ENCODE measurements at regions not wholly inside any gene's neighbourhood (a gene's known extent, or its start where the extent isn't known, plus 50 kb on each side); places are given as distances from the start of the nearest gene placed in this dataset.

DNA sequence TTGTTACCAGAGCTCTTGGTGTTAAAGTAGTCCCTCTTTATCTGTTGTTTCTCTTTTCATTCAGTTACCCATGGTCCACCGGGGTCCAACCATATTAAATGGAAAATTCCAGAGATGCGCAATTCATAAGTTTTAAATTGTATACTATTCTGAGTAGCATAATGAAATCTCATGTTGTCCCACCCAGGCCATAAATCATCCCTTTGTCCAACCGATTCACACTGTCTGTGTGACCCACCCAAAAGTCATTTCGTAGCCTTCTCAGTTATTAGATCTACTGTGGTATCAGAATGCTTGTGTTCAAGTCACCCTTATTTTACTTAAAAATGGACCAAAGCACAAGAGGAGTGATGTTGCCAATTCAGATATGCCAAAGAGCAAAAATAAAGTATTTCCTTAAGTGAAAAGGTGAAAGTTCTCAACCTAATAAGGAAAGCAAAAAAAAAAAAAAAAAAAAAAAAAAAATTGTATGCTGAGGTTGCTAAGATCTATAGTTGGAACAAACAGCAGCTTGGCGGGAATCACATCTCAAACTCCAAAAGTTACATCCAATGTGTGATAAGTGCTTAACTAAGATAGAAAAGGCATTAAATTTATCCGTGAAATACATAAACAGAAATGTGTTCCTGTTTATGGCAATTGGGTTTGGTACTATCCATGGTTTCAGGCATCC is 106.8 kb upstream of the GPBP1 start:
- no peak overlapping the region for H3K9ac ChIP-seq (ENCODE audit: low read length)
- no peaks in the 10 kb centered on the region for H4K20me1 ChIP-seq (ENCODE audit: insufficient read depth, low read length)
- H3K4me2 ChIP-seq (ENCODE audit: low read length), result no peak overlapping the region
- H3K27me3 ChIP-seq (ENCODE audit: insufficient read depth, low read length), result no peaks in the 10 kb centered on the region
- no peaks in the 10 kb centered on the region for H3K9me2 ChIP-seq (ENCODE audit: low read depth, low read length)
- H3K27ac ChIP-seq (ENCODE audit: low read depth, low read length, poor library complexity, severe bottlenecking), result no peak overlapping the region
- H3K36me3 ChIP-seq (ENCODE audit: insufficient read depth, low read length), result no peaks in the 10 kb centered on the region
- H3K4me1 ChIP-seq (ENCODE audit: insufficient read depth, low read length, severe bottlenecking), result no peaks in the 10 kb centered on the region
- H3F3A ChIP-seq (ENCODE audit: insufficient read depth, low read length), result no peaks in the 10 kb centered on the region
- no peaks in the 10 kb centered on the region for H3K9me3 ChIP-seq (ENCODE audit: low read length)
- H3K4me3 ChIP-seq (ENCODE audit: low read depth, low read length, poor library complexity, severe bottlenecking), result no peak overlapping the region
- no peak for TF ChIP-seq EZH2 (IDR thresholded peaks at IDR 0.05; ENCODE audit: borderline replicate concordance, low read length)
- TF ChIP-seq, protein P1, sequence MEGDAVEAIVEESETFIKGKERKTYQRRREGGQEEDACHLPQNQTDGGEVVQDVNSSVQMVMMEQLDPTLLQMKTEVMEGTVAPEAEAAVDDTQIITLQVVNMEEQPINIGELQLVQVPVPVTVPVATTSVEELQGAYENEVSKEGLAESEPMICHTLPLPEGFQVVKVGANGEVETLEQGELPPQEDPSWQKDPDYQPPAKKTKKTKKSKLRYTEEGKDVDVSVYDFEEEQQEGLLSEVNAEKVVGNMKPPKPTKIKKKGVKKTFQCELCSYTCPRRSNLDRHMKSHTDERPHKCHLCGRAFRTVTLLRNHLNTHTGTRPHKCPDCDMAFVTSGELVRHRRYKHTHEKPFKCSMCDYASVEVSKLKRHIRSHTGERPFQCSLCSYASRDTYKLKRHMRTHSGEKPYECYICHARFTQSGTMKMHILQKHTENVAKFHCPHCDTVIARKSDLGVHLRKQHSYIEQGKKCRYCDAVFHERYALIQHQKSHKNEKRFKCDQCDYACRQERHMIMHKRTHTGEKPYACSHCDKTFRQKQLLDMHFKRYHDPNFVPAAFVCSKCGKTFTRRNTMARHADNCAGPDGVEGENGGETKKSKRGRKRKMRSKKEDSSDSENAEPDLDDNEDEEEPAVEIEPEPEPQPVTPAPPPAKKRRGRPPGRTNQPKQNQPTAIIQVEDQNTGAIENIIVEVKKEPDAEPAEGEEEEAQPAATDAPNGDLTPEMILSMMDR (IDR thresholded peaks at IDR 0.05; ENCODE audit: low read length), result no peak
- no peaks in the 10 kb centered on the region for H3K79me2 ChIP-seq (ENCODE audit: insufficient read depth, low read length)
- no peak overlapping the region for H2AFZ ChIP-seq (ENCODE audit: low read length)

DNA sequence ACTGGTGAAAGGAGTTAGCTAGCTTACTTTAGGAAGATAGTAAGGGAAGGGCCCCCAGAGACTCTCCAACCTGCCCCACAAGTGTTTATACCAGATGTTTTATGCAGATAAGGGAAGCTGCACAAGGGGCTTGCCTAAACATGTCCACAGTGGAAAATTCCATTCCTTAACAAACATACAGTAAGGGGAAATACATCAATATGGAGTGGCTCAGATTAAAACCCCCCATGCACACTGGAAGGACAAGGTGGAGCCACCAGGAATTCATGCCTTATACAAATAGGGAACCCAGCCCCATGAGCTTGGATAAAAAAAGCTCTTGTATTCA is 106.3 kb upstream of the GPBP1 start:
- no peaks in the 10 kb centered on the region for H3K4me1 ChIP-seq (ENCODE audit: insufficient read depth, low read length, severe bottlenecking)
- no peaks in the 10 kb centered on the region for H3F3A ChIP-seq (ENCODE audit: insufficient read depth, low read length)
- no peak overlapping the region for H2AFZ ChIP-seq (ENCODE audit: low read length)

DNA sequence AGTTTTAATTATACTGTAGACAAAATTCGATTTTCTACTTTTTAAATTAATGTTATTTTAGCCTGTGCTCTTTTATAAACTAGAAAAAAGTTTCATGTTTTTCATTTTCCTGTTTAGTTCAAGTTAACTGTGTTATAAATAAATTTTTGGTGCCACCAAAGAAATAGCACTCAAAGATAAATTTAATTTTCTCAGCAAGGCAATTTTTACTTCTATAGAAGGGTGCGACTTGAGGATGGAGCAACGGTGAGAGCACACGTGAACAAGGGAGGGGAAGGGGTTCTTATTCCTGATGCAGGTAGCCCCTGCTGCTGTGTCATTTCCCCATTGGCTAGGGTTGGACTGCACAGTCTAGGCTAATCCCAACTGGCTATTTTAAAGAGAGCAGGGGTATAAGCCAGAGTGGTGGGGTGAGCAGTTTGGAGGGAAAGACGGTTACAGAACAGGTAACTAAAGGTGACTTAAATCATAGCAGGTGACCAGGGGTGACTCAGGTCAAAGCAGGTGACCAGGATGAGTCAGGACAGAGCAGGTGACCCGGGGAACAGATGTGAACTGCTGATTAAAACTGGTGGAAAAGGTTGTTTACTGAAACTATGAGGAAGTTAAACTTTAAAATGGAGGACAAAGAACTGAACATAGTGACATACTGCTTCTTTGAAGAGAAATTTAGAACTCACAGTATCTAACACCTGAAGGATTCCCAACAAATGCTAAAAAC is 104.6 kb upstream of the GPBP1 start:
- Histone ChIP-seq H3K9me2 (ENCODE audit: low read depth, low read length) (no peaks in the 10 kb centered on the region), H4K20me1 (ENCODE audit: insufficient read depth, low read length) (no peaks in the 10 kb centered on the region), H3K4me3 (ENCODE audit: low read depth, low read length, poor library complexity, severe bottlenecking) (no peak overlapping the region), H3K9ac (ENCODE audit: low read length) (no peak overlapping the region), H3K4me2 (ENCODE audit: low read length) (no peak overlapping the region), H2AFZ (ENCODE audit: low read length) (no peak overlapping the region), H3K36me3 (ENCODE audit: insufficient read depth, low read length) (no peaks in the 10 kb centered on the region), H3K79me2 (ENCODE audit: insufficient read depth, low read length) (no peaks in the 10 kb centered on the region), H3K27ac (ENCODE audit: low read depth, low read length, poor library complexity, severe bottlenecking) (no peak overlapping the region), H3F3A (ENCODE audit: insufficient read depth, low read length) (no peaks in the 10 kb centered on the region), H3K4me1 (ENCODE audit: insufficient read depth, low read length, severe bottlenecking) (no peaks in the 10 kb centered on the region), H3K27me3 (ENCODE audit: insufficient read depth, low read length) (no peaks in the 10 kb centered on the region), H3K9me3 (ENCODE audit: low read length) (no peaks in the 10 kb centered on the region)
- no peak for TF ChIP-seq EZH2 (IDR thresholded peaks at IDR 0.05; ENCODE audit: borderline replicate concordance, low read length)

More for the DNA sequence above, 106.3 kb upstream of the GPBP1 start:
- H3K27ac ChIP-seq (ENCODE audit: low read depth, low read length, poor library complexity, severe bottlenecking), result no peak overlapping the region
- H3K9me3 ChIP-seq (ENCODE audit: low read length), result no peaks in the 10 kb centered on the region
- no peak for TF ChIP-seq EZH2 (IDR thresholded peaks at IDR 0.05; ENCODE audit: borderline replicate concordance, low read length)
- TF ChIP-seq, protein P1 (IDR thresholded peaks at IDR 0.05; ENCODE audit: low read length), result no peak
- no peaks in the 10 kb centered on the region for H3K9me2 ChIP-seq (ENCODE audit: low read depth, low read length)
- H3K4me3 ChIP-seq (ENCODE audit: low read depth, low read length, poor library complexity, severe bottlenecking), result no peak overlapping the region
- no peak overlapping the region for H3K4me2 ChIP-seq (ENCODE audit: low read length)
- H3K36me3 ChIP-seq (ENCODE audit: insufficient read depth, low read length), result no peaks in the 10 kb centered on the region
- H3K27me3 ChIP-seq (ENCODE audit: insufficient read depth, low read length), result no peaks in the 10 kb centered on the region
- H3K9ac ChIP-seq (ENCODE audit: low read length), result no peak overlapping the region
- H4K20me1 ChIP-seq (ENCODE audit: insufficient read depth, low read length), result no peaks in the 10 kb centered on the region
- no peaks in the 10 kb centered on the region for H3K79me2 ChIP-seq (ENCODE audit: insufficient read depth, low read length)
